ENCODE measurements at regions not wholly inside any gene's neighbourhood (a gene's known extent, or its start where the extent isn't known, plus 50 kb on each side); places are given as distances from the start of the nearest gene placed in this dataset.

DNA sequence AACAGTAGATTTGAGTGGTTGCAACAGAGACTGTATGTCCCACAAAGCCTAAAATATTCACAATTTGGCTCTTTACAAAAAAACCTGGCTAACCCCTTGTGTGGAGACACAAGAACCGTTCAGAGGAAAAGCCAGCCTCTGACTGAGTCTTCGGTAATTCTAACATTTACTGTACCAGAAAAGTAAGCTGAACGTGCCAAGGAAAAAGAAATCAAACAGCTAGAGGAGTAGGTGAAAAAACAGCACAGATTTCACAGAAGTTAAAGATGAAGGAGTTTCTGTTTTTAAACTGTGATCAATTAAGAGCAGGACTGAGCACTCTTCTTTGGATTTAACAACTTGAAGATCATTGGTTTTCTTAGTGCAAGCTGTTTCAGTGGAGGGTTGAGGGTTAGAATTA, 424.7 kb upstream of the KIRREL3 start:
- H3K4me3 ChIP-seq (replicated peaks; ENCODE audit: low read depth, low read length), result no peak overlapping the region
- TF ChIP-seq, protein P1, sequence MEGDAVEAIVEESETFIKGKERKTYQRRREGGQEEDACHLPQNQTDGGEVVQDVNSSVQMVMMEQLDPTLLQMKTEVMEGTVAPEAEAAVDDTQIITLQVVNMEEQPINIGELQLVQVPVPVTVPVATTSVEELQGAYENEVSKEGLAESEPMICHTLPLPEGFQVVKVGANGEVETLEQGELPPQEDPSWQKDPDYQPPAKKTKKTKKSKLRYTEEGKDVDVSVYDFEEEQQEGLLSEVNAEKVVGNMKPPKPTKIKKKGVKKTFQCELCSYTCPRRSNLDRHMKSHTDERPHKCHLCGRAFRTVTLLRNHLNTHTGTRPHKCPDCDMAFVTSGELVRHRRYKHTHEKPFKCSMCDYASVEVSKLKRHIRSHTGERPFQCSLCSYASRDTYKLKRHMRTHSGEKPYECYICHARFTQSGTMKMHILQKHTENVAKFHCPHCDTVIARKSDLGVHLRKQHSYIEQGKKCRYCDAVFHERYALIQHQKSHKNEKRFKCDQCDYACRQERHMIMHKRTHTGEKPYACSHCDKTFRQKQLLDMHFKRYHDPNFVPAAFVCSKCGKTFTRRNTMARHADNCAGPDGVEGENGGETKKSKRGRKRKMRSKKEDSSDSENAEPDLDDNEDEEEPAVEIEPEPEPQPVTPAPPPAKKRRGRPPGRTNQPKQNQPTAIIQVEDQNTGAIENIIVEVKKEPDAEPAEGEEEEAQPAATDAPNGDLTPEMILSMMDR (IDR thresholded peaks at IDR 0.05; ENCODE audit: low read length, missing control alignments), result no peak
- DNase-seq (ENCODE audit: low read depth), result no peak

DNA sequence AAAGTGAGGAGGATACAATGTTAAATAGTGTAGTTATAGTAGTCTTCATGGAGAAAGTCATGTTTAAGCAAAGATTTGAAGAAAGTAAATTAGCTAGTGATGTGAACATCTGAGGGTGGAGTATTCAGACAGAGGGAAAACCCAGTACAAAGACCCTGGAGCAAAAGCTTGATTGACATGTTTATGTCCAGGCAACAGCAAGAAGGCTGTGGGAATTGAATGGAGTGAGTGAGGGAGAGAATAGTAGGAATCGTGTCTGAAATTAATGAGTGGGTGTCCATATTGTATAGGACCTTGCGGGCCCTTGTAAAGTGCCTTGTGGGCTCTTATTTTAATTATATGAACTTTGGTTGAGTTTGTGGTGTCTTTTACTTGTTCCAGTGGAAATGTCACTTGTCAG, 424.1 kb upstream of the KIRREL3 start:
- TF ChIP-seq, protein P1 (IDR thresholded peaks at IDR 0.05; ENCODE audit: low read length, missing control alignments), result no peak
- H3K4me3 ChIP-seq (replicated peaks; ENCODE audit: low read depth, low read length), result no peak overlapping the region
- DNase-seq (ENCODE audit: low read depth), result no peak

DNA sequence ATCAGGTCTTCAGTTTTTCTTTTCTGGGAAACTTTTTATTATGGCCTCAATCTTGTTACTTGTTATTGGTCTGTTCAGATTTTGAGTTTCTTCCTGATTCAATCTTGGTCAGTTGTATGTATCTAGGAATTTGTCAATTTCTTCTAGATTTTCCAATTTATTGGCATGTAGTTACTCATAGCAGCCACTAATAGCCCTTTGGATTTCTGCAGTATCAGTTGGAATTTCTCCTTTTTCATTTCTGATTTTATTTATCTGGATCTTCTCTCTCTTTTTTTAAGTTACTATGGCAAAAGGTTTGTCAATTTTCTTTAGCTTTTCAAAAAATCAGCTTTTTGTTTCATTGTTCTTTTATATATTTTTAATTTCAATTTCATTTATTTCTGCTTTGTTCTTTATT, 419.6 kb upstream of the KIRREL3 start:
- TF ChIP-seq, protein P1 (IDR thresholded peaks at IDR 0.05; ENCODE audit: low read length, missing control alignments), result no peak
- no peak for DNase-seq (ENCODE audit: low read depth)
- H3K4me3 ChIP-seq (replicated peaks; ENCODE audit: low read depth, low read length), result no peak overlapping the region

DNA sequence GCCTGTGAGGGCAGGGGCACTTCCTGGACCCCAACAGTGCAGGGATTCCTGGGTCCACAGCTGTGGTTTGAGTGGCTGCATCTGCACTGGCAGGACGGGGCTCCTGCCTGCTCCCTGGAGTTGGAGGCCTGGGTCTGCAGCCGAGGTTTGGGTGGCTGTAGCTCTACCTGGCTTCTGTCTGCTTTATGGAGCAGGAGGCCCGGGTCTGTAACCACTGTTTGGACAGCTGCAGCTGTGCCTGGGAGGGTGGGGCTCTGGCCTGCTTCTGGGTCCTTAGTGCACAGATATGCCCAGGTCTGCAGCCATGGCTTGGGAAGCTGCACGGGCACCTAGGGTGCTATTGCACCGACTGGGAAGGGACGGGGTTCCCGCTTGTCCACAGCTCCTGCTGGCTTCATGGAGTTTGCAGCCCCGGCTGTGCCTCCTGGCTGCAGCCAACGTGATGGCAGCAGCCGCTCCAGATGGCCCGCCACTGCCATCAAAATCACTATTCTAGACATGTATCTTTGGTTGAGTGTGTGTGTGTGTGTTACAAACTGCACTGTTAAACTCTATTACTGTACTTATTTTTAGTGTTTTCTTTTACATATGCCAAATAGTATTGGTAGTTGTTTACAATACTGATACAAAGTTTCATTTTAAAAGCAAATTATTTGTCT, 412.3 kb upstream of the KIRREL3 start:
- no peak for DNase-seq (ENCODE audit: low read depth)
- TF ChIP-seq, protein P1 (IDR thresholded peaks at IDR 0.05; ENCODE audit: low read length, missing control alignments), result no peak
- no peak overlapping the region for H3K4me3 ChIP-seq (replicated peaks; ENCODE audit: low read depth, low read length)

DNA sequence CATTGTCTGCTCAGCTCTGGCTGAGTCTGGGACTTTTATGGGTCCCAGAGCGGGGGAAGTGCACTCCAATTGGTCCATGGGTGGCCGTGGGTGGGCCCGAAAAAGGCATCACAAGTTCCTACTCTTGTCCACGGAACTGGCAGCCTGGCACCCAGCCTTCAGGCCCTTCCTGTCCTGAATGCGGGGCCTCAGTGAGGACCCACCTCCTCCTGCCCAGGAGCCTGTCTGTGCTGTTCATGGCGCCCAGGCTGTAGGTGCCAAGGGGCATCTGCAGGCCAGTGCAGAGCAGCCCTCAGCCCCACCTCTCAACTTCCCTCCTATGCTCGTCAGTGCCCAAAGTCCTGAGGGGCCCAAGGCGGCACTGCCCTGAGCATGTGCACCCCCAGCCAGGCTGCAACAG, 411.7 kb upstream of the KIRREL3 start:
- TF ChIP-seq, protein P1 (IDR thresholded peaks at IDR 0.05; ENCODE audit: low read length, missing control alignments), result no peak
- DNase-seq (ENCODE audit: low read depth), result no peak
- no peak overlapping the region for H3K4me3 ChIP-seq (replicated peaks; ENCODE audit: low read depth, low read length)

DNA sequence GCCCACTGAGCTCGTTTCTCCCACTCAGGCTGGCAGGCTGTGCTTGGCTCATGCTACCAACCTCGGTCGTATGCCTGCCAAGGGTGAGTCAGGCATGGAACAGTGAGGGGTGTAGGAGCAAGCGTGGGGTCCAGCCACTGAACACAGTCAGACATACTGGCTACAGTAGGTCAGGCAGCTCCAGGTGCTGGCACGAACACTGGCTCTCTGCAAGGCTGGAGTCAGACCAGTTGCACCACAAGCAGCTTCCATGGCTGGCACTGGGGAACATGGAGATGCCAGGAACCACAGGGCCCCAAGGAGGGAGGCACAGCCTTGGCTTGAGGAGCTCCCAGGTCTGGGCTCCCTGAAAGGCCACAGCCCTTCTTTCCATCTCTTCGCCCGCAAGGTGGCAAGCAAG, 410.7 kb upstream of the KIRREL3 start:
- no peak for DNase-seq (ENCODE audit: low read depth)
- TF ChIP-seq, protein P1 (IDR thresholded peaks at IDR 0.05; ENCODE audit: low read length, missing control alignments), result no peak
- no peak overlapping the region for H3K4me3 ChIP-seq (replicated peaks; ENCODE audit: low read depth, low read length)

DNA sequence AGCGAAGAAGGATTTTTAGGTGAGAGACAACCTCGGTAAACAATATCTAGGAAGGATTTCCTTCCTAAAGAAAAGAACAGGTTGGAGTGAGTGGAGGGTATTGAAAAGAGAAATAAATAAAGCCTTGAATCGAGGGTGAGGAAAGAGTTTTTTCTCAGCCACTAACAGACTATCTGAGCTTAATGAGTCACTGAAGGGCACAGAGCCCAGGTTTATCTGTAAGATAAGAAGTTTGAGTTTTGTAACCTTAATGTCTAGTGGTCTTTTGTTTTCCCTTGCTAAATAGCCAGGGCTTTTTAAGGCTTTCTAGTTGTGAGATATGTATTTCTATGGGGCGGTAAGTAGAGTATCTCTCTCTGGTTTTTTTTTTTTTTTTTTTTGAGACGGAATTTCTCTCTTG, 394.5 kb upstream of the KIRREL3 start:
- H3K4me3 ChIP-seq (replicated peaks; ENCODE audit: low read depth, low read length), result no peak overlapping the region
- DNase-seq (ENCODE audit: low read depth), result no peak
- TF ChIP-seq, protein P1 (IDR thresholded peaks at IDR 0.05; ENCODE audit: low read length, missing control alignments), result no peak

All from fibroblast of pulmonary artery (primary cell).